ENCODE measurements at regions not wholly inside any gene's neighbourhood (a gene's known extent, or its start where the extent isn't known, plus 50 kb on each side); places are given as distances from the start of the nearest gene placed in this dataset.

DNA sequence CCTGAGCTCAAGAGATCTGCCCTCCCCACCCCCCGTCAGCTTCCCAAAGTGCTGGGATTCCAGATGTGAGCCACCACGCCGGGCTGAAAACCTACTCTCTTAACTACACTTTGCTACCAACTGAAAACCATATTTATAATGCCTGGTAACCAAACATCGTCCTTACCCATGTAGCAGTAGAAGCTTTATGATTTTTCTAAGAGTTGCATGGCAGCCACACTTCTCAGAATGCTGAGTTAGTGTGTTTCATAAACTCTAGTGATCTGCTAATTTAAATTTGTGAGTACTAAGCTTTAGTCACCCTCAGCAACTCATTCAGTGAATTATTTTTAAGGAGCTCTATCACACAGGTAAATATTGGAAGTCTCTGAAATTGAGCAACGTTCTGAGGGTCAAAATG lies 478.4 kb downstream of the KDM4C start:
- no peaks in the 10 kb centered on the region for H3K9me3 ChIP-seq (ENCODE audit: insufficient read depth, low read length)
- no peak overlapping the region for H3K9ac ChIP-seq (ENCODE audit: low read length)
- no peaks in the 10 kb centered on the region for H3K79me2 ChIP-seq (ENCODE audit: low read length)
- no peak overlapping the region for H3K4me3 ChIP-seq (ENCODE audit: low read length)
- H3K27ac ChIP-seq (ENCODE audit: low read length) = no peak overlapping the region
- no peak overlapping the region for H3K4me2 ChIP-seq (ENCODE audit: low read length)
- no peak for TF ChIP-seq EZH2phosphoT487 (IDR thresholded peaks at IDR 0.05; ENCODE audit: low read depth)
- TF ChIP-seq, protein P1, sequence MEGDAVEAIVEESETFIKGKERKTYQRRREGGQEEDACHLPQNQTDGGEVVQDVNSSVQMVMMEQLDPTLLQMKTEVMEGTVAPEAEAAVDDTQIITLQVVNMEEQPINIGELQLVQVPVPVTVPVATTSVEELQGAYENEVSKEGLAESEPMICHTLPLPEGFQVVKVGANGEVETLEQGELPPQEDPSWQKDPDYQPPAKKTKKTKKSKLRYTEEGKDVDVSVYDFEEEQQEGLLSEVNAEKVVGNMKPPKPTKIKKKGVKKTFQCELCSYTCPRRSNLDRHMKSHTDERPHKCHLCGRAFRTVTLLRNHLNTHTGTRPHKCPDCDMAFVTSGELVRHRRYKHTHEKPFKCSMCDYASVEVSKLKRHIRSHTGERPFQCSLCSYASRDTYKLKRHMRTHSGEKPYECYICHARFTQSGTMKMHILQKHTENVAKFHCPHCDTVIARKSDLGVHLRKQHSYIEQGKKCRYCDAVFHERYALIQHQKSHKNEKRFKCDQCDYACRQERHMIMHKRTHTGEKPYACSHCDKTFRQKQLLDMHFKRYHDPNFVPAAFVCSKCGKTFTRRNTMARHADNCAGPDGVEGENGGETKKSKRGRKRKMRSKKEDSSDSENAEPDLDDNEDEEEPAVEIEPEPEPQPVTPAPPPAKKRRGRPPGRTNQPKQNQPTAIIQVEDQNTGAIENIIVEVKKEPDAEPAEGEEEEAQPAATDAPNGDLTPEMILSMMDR (IDR thresholded peaks at IDR 0.05; ENCODE audit: low read depth, low read length) = no peak
- no peaks in the 10 kb centered on the region for H3K4me1 ChIP-seq (ENCODE audit: low read length)
- H4K20me1 ChIP-seq (ENCODE audit: insufficient read depth, low read length) = no peaks in the 10 kb centered on the region
- H3K36me3 ChIP-seq (replicated peaks; ENCODE audit: low read depth, low read length) = no peaks in the 10 kb centered on the region
- no peak overlapping the region for H2AFZ ChIP-seq (ENCODE audit: low read depth, low read length)
- peaks cover 6% of the 10 kb centered on the region for H3K27me3 ChIP-seq (ENCODE audit: low read depth, low read length)

DNA sequence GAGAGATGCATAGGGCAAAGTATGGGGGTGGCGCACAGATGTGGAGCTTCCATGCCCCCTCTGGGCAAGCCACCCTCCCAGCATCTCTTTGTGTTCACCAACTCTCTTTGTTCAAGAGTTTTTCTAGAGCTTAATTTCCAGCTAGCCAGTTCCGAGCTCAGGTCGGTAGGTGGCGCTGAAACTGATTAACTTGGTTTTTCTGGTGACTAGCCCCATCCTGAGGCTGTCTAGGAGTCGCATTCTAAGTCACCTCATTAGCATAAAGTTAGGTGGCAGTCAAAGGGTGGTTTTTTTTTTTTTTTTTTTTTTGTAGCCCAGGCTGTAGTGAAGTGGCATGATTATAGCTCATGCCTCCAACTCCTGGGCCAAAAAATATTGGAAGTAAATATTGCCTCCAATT lies 476.4 kb downstream of the KDM4C start:
- no peaks in the 10 kb centered on the region for H4K20me1 ChIP-seq (ENCODE audit: insufficient read depth, low read length)
- no peaks in the 10 kb centered on the region for H3K4me1 ChIP-seq (ENCODE audit: low read length)
- H3K4me3 ChIP-seq (ENCODE audit: low read length) = no peak overlapping the region
- H3K4me2 ChIP-seq (ENCODE audit: low read length) = no peak overlapping the region
- no peaks in the 10 kb centered on the region for H3K9me3 ChIP-seq (ENCODE audit: insufficient read depth, low read length)
- no peaks in the 10 kb centered on the region for H3K36me3 ChIP-seq (replicated peaks; ENCODE audit: low read depth, low read length)
- H3K79me2 ChIP-seq (ENCODE audit: low read length) = no peaks in the 10 kb centered on the region
- H3K27ac ChIP-seq (ENCODE audit: low read length) = no peak overlapping the region
- H3K27me3 ChIP-seq (ENCODE audit: low read depth, low read length) = peaks cover 25% of the 10 kb centered on the region
- no peak overlapping the region for H2AFZ ChIP-seq (ENCODE audit: low read depth, low read length)
- TF ChIP-seq, protein P1 (IDR thresholded peaks at IDR 0.05; ENCODE audit: low read depth, low read length) = peak; percentile 72
- TF ChIP-seq EZH2phosphoT487 (IDR thresholded peaks at IDR 0.05; ENCODE audit: low read depth) = no peak
- no peak overlapping the region for H3K9ac ChIP-seq (ENCODE audit: low read length)

DNA sequence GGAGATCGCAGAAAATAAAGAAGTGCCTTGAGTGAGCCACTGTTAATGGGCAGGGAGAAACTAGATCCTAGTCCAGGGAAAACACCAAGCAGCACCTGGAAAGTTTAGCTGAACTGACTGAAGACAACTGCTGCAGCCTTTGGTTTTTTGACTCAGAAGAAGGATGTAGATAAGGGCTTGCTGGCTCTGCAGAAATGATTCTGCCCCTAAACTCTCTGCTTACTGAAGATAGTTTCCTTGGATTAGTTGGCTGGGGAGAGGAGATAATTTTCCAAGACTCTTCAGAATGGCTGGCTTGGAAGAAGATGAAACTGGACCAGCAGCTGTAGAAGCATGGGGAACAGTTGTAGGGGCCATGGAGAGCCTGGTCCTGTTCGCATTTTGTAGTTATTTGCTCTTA lies 471.8 kb downstream of the KDM4C start:
- Histone ChIP-seq H3K4me2 (ENCODE audit: low read length) (no peak overlapping the region), H3K9me3 (ENCODE audit: insufficient read depth, low read length) (no peaks in the 10 kb centered on the region), H3K36me3 (replicated peaks; ENCODE audit: low read depth, low read length) (no peaks in the 10 kb centered on the region), H3K27me3 (ENCODE audit: low read depth, low read length) (peaks cover 44% of the 10 kb centered on the region), H3K27ac (ENCODE audit: low read length) (no peak overlapping the region), H3K79me2 (ENCODE audit: low read length) (no peaks in the 10 kb centered on the region), H2AFZ (ENCODE audit: low read depth, low read length) (no peak overlapping the region), H3K4me1 (ENCODE audit: low read length) (no peaks in the 10 kb centered on the region), H3K4me3 (ENCODE audit: low read length) (no peak overlapping the region), H4K20me1 (ENCODE audit: insufficient read depth, low read length) (no peaks in the 10 kb centered on the region), H3K9ac (ENCODE audit: low read length) (no peak overlapping the region)
- TF ChIP-seq EZH2phosphoT487 (IDR thresholded peaks at IDR 0.05; ENCODE audit: low read depth) = no peak
- TF ChIP-seq, protein P1 (IDR thresholded peaks at IDR 0.05; ENCODE audit: low read depth, low read length) = no peak

DNA sequence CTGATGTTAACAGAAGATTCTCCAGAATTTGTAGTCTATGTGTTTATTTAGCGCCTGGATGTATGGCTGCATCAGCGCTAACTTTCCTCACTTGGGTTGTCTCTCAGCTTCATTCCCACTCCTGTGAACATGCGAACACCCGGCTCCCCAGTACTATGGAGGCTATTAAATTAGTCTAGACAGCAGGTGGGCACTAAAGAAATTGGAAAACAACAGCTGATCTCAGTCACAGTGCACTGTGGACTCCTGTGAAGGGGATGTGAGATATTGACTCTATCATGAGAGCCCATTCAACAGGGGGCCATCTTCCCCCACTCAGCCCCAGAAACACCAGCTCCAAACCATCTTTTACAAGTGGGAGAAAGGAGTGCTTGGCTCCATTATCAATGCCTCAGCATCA lies 471.0 kb downstream of the KDM4C start:
- H3K4me1 ChIP-seq (ENCODE audit: low read length) = no peaks in the 10 kb centered on the region
- no peaks in the 10 kb centered on the region for H3K36me3 ChIP-seq (replicated peaks; ENCODE audit: low read depth, low read length)
- no peak overlapping the region for H3K27ac ChIP-seq (ENCODE audit: low read length)
- TF ChIP-seq, protein P1 (IDR thresholded peaks at IDR 0.05; ENCODE audit: low read depth, low read length) = no peak
- no peak for TF ChIP-seq EZH2phosphoT487 (IDR thresholded peaks at IDR 0.05; ENCODE audit: low read depth)
- H4K20me1 ChIP-seq (ENCODE audit: insufficient read depth, low read length) = no peaks in the 10 kb centered on the region
- no peaks in the 10 kb centered on the region for H3K79me2 ChIP-seq (ENCODE audit: low read length)
- no peak overlapping the region for H3K4me3 ChIP-seq (ENCODE audit: low read length)
- no peak overlapping the region for H3K9ac ChIP-seq (ENCODE audit: low read length)
- H3K27me3 ChIP-seq (ENCODE audit: low read depth, low read length) = peaks cover 44% of the 10 kb centered on the region
- no peak overlapping the region for H2AFZ ChIP-seq (ENCODE audit: low read depth, low read length)
- H3K9me3 ChIP-seq (ENCODE audit: insufficient read depth, low read length) = no peaks in the 10 kb centered on the region
- no peak overlapping the region for H3K4me2 ChIP-seq (ENCODE audit: low read length)

Measured in OCI-LY3 (cell line).